Breast epithelium (tissue), 3 donors: ENCODE measurements at regions not wholly inside any gene's neighbourhood (a gene's known extent, or its start where the extent isn't known, plus 50 kb on each side); places are given as distances from the start of the nearest gene placed in this dataset.

ENCODE experiments used
- CTCF ChIP-seq, 3 donors: fragments of 450-650 bp; IDR thresholded peaks; one replicate each; pipeline ENCODE4 v1.5.1; 2016 to 2017; ENCODE audit warnings: antibody characterized with exemption in 3 of 3, mild to moderate bottlenecking in 3 of 3, moderate library complexity in 3 of 3
- POLR2A ChIP-seq: fragments of 450-650 bp; IDR thresholded peaks from one replicate; pipeline ENCODE4 v1.6.1; 2016; ENCODE audit warnings: antibody characterized with exemption, mild to moderate bottlenecking, moderate library complexity

DNA sequence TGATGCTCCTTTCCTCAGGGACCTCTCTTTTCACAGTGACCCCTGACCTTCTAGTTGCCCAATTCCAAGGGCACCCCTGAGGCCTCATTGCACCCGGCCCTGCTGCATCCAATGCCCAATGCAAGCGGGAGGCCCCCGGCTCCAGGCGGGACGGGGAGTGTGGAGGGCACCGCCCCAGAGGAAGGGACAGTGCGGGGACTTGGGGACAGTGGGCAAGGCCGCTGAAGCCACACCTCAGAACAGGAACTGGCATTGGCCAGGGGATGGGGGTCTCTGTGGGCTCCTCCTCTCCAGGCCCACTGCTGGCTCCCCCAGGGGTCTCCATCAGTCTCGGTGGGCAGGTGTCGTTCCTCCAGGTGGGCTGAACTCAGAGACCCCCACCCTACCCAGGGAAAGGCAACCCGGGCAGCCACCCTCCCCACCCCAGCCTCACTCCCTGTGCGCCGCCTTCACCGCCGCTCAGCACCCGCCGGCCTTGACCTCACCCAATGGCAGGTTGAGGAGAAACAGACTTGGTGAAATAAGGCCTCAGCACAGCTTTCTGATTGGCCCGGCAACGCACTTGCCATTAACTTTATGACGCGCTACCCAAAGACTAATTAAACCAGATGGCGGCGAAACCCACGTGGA, 1312.0 kb downstream of the BRD1 start:
- no peak for TF ChIP-seq CTCF (IDR thresholded peaks at IDR 0.05)
- no peak for TF ChIP-seq POLR2A
